Mucosa of stomach (tissue), 1 donor: ENCODE measurements at regions not wholly inside any gene's neighbourhood (a gene's known extent, or its start where the extent isn't known, plus 50 kb on each side); places are given as distances from the start of the nearest gene placed in this dataset.
"Not testable (repeated sequence)": the region's sequence is repeated elsewhere in the genome, so short reads cannot be mapped to it uniquely, and the experiment has no call there.

Experiments
- H3K27me3 ChIP-seq: one replicate; pipeline ENCODE4 v1.7.0; 2013; ENCODE audit warnings: mild to moderate bottlenecking, low read length; ENCODE audit not compliant: control insufficient read depth, insufficient read depth
- H3K36me3 ChIP-seq: one replicate; pipeline ENCODE4 v1.7.0; 2013; ENCODE audit warnings: low read length; ENCODE audit not compliant: control insufficient read depth, insufficient read depth
- H3K4me1 ChIP-seq: one replicate; pipeline ENCODE4 v1.7.0; 2013; ENCODE audit warnings: mild to moderate bottlenecking, low read length; ENCODE audit not compliant: control insufficient read depth, insufficient read depth
- H3K4me3 ChIP-seq: one replicate; pipeline ENCODE4 v1.7.0; 2013; ENCODE audit warnings: low read length
- H3K9ac ChIP-seq: one replicate; pipeline ENCODE4 v1.7.0; 2013; ENCODE audit warnings: mild to moderate bottlenecking, low read length, moderate library complexity
- H3K9me3 ChIP-seq: one replicate; pipeline ENCODE4 v1.7.0; 2013; ENCODE audit warnings: mild to moderate bottlenecking, low read length, moderate library complexity; ENCODE audit not compliant: control insufficient read depth
- donor health status: Pancreatic carcinoma.

DNA sequence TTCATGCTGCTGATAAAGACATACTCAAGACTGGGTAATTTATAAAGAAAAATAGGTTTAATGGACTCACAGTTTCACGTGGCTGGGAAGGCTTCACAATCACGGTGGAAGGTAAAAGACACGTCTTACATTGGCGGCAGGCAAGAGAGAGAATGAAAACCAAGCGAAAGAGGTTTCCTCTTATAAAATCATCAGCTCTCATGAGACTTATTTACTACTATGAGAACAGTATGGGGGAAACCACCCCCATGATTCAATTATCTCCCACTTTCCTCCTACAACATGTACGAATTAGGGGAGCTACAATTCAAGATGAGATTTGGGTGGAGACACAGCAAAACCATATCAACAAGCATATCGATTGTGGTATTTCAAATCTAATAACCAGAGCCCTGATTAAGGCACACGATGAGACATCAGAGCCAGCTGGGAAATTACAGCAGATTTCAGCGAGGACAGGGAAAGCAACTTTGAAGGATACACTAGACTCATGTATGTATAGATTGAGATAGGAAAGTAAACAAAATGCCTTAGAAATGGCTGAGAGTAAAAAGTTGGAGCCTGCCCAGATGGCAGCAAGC is 129.8 kb upstream of the GJE1 start:
- H3K9me3 ChIP-seq = no peaks in the 10 kb centered on the region
- no peaks in the 10 kb centered on the region for H3K36me3 ChIP-seq
- no peak overlapping the region for H3K4me3 ChIP-seq
- H3K27me3 ChIP-seq = no peaks in the 10 kb centered on the region
- H3K4me1 ChIP-seq = no peaks in the 10 kb centered on the region
- no peak overlapping the region for H3K9ac ChIP-seq

DNA sequence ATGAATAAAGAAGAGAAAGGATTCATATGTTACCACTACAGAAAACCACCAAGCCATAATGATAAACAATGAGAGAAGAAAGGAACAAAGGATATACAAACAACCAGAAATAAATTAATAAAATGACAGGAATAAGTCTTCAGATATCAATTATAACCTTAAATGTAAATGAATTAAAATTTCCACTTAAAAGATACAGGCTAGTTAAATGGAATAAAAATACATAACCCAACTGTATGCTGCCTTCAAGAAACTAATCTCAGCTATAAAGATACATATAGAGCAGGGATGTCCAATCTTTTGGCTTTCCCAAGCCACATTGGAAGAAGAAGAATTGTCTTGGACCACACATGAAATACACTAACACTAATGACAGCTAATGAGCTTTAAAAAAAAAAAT is 135.9 kb upstream of the GJE1 start:
- no peak overlapping the region for H3K9ac ChIP-seq
- H3K36me3 ChIP-seq = no peaks in the 10 kb centered on the region
- H3K4me3 ChIP-seq = no peak overlapping the region
- H3K4me1 ChIP-seq = no peaks in the 10 kb centered on the region
- H3K9me3 ChIP-seq = no peaks in the 10 kb centered on the region
- H3K27me3 ChIP-seq = no peaks in the 10 kb centered on the region

DNA sequence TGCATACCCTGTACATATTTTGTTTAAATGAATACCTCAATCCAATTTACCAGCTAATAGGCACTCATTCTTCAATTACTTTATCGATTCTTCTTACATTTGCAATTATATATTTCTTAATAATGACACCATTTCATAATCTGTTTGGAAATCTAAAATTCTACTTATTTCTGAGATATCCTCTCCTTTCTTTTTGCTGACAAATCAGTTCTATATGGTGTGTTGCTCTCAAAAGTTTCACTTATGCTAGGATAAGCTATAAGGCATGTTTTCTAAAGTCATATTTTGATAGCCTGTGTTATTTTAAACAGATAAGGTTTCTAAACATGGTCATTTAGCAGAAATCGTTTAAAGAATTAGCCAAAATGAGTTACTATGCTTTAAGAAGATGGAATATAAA is 140.6 kb upstream of the GJE1 start:
- no peak overlapping the region for H3K4me3 ChIP-seq
- no peaks in the 10 kb centered on the region for H3K4me1 ChIP-seq
- no peaks in the 10 kb centered on the region for H3K27me3 ChIP-seq
- no peaks in the 10 kb centered on the region for H3K9me3 ChIP-seq
- H3K36me3 ChIP-seq = no peaks in the 10 kb centered on the region
- H3K9ac ChIP-seq = no peak overlapping the region

DNA sequence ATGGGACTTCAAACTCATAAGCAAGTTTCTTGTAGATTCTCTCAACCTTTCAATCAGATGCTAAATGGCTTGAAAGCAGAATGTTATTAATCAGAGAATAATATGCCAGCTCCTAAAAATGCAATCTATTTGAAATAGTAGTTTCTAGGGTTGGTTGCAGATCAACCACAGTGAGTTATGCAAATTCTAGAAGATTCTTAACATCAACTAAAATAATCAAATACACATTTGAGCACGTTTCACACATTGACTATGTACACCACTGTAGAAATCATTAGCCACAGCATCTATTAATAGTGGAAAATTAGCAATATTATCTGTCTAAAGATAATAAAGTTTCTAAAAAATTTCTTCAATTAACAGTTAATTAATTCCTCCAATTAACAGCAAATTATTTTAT is 141.9 kb upstream of the GJE1 start:
- H3K4me3 ChIP-seq = no peak overlapping the region
- H3K4me1 ChIP-seq = no peaks in the 10 kb centered on the region
- H3K36me3 ChIP-seq = no peaks in the 10 kb centered on the region
- no peaks in the 10 kb centered on the region for H3K9me3 ChIP-seq
- no peaks in the 10 kb centered on the region for H3K27me3 ChIP-seq
- no peak overlapping the region for H3K9ac ChIP-seq

DNA sequence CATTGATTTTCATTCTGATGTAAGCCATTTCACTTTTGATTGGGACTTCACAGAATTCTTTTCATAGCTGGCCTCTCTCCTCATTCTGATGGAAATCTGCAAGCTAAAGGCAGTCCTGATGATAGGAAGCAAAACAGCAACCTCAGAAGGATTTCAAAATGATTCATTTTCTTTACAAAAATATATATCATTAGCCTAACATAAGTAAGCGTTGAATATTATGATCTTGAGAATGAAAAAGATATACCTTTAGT is 143.1 kb upstream of the GJE1 start:
- no peaks in the 10 kb centered on the region for H3K27me3 ChIP-seq
- H3K4me3 ChIP-seq = no peak overlapping the region
- H3K9me3 ChIP-seq = no peaks in the 10 kb centered on the region
- H3K4me1 ChIP-seq = no peaks in the 10 kb centered on the region
- H3K9ac ChIP-seq = no peak overlapping the region
- no peaks in the 10 kb centered on the region for H3K36me3 ChIP-seq

DNA sequence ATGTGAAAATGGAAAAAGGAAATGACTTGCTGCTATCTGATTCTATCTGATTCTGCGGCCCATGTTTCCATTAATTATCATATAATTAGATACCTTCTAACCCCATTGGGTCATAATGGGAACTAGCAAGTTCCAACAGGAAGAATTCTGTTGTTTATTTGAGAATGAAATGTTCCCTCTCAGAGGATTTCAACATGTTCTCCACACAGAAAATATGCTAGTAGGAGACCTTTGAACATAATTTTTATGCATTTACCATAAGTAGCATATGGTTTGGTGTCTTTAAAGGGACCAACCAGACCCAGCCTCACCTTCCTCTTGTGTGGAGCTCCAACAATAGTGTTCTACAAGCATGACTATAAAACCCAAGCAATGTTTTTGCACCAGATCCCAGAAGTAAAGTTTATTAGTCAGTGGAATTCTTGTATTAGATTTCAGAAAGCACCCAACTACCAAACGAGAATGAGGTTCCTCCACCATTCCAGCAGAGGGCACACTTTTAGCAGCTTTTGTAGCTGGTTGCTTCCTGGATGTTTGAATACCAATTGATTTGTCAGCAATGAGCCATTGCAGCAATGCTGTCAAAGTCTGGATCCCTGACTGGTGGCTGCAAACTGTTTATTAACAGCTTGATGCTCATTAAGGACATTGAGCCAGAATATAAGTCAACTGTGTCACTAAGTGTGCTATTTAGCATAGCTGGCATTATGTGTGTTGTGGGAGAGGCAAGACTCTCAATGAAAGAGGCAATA is 143.6 kb upstream of the GJE1 start:
- no peaks in the 10 kb centered on the region for H3K27me3 ChIP-seq
- H3K4me1 ChIP-seq = no peaks in the 10 kb centered on the region
- no peak overlapping the region for H3K9ac ChIP-seq
- H3K36me3 ChIP-seq = no peaks in the 10 kb centered on the region
- H3K4me3 ChIP-seq = no peak overlapping the region
- no peaks in the 10 kb centered on the region for H3K9me3 ChIP-seq

DNA sequence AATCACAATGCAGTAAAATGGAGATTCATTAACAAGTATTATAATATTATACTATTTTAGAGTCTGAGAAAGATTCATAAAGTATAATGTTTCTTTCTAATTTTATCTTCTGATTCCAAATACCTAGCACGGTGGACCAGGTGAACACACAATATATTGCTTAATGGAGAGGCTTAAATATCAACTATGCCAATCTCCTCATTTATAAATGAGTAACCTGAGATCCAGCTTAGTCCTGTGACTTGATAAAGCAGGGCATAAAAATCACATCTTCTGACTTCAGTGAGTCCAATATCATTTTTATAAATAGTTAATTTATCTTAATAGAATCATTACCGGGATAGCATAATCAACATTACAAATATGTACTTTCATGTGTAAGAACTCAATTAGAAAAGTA is 144.4 kb upstream of the GJE1 start:
- H3K9me3 ChIP-seq = no peaks in the 10 kb centered on the region
- H3K27me3 ChIP-seq = no peaks in the 10 kb centered on the region
- no peak overlapping the region for H3K4me3 ChIP-seq
- no peaks in the 10 kb centered on the region for H3K4me1 ChIP-seq
- H3K9ac ChIP-seq = no peak overlapping the region
- H3K36me3 ChIP-seq = no peaks in the 10 kb centered on the region

DNA sequence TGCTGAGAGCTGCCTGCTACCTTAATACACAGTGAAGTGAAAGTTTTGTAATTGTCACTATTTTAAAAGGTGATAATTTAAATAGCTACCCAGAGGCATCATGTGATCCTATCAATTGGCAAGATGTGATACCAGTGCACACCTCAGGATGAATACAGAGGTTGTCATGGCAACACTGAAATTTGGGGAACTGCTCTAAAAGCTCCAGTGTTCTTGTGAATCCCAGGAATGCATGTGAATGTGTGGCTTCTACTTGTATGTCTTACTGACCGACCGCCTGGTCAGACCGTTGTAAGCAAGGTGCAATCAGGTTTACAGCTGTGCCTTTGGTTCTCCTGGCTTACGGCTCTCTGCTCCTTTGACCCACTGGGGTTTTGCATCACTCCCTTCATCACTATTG is 146.3 kb upstream of the GJE1 start:
- Histone ChIP-seq H3K4me1 (no peaks in the 10 kb centered on the region), H3K9me3 (no peaks in the 10 kb centered on the region), H3K9ac (no peak overlapping the region), H3K4me3 (no peak overlapping the region), H3K27me3 (no peaks in the 10 kb centered on the region), H3K36me3 (no peaks in the 10 kb centered on the region)

DNA sequence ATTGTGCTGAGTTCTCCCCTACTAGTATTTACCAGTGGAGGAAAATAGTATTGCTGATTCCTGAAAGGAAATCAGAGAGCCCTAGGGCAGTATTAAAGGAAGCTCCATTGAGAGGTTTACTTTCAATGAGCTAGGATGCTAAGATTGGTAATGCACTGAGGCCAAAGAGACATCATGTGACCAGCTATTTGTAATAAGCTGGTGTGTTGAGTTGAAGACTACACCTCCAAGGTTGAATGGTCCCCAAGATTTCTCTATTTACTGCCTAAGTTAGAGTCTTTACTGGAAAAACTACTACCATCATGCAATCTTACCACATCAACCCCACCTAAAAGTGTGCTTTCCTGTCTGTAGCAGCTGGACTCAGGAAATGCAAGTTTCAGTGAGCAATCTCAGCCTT is 151.5 kb upstream of the GJE1 start:
- H3K4me1 ChIP-seq = no peaks in the 10 kb centered on the region
- H3K36me3 ChIP-seq = no peaks in the 10 kb centered on the region
- no peak overlapping the region for H3K4me3 ChIP-seq
- no peaks in the 10 kb centered on the region for H3K9me3 ChIP-seq
- H3K9ac ChIP-seq = no peak overlapping the region
- H3K27me3 ChIP-seq = no peaks in the 10 kb centered on the region

DNA sequence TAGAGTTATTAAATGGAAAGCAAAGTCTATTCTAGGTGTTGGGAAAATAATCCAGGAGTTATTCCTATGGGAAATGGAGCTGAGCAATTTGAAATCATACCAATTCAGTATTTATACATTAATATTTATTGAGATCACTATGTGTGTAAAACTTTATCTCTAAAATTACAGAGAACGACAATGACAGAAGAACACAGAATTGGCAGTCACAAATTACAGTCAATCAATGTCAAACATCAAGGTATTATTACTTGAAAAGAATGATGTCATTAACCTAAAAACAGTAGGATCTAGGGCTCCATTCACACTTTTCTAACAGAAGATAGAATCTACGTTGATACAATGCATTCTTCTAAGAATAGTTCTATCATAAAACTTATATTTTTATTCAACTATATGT is 154.9 kb upstream of the GJE1 start:
- no peaks in the 10 kb centered on the region for H3K36me3 ChIP-seq
- H3K27me3 ChIP-seq = no peaks in the 10 kb centered on the region
- no peaks in the 10 kb centered on the region for H3K4me1 ChIP-seq
- no peak overlapping the region for H3K4me3 ChIP-seq
- H3K9ac ChIP-seq = no peak overlapping the region
- H3K9me3 ChIP-seq = no peaks in the 10 kb centered on the region

DNA sequence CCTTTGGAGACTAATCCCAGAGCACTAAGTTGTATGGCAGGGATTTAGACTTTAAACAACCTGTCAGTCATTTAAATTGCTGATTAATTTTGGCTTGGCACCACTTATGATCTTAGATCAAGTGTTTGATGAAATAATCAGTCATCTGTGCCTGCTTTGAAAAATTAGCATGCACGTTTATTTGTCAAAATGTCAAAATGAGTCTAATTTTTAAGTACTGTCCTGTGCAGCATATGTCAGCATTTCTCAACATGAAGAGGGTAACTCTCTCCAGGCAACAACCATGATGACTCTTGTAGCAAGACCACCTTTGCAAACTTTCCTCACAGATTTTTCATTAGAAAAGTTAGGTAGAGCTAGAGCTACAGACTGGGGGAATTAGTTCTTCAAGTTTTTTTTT is 155.7 kb upstream of the GJE1 start:
- Histone ChIP-seq H3K36me3 (no peaks in the 10 kb centered on the region), H3K9me3 (no peaks in the 10 kb centered on the region), H3K4me3 (no peak overlapping the region), H3K9ac (no peak overlapping the region), H3K27me3 (no peaks in the 10 kb centered on the region), H3K4me1 (no peaks in the 10 kb centered on the region)

DNA sequence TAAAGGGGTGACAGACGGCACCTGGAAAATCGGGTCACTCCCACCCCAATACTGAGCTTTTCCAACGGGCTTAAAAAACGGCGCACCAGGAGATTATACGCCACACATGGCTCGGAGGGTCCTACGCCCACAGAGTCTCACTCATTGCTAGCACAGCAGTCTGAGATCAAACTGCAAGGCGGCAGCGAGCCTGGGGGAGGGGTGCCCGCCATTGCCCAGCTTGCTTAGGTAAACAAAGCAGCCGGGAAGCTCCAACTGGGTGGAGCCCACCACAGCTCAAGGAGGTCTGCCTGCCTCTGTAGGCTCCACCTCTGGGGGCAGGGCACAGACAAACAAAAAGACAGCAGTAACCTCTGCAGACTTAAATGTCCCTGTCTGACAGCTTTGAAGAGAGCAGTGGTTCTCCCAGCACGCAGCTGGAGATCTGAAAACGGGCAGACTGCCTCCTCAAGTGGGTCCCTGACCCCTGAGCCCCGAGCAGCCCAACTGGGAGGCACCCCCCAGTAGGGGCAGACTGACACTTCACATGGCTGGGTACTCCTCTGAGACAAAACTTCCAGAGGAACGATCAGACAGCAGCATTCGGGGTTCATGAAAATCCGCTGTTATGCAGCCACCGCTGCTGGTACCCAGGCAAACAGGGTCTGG is 162.8 kb upstream of the GJE1 start:
- not testable (repeated sequence) for H3K27me3 ChIP-seq, H3K9ac ChIP-seq, H3K4me3 ChIP-seq, H3K4me1 ChIP-seq, H3K9me3 ChIP-seq, H3K36me3 ChIP-seq
